Neutrophil (primary cell): ENCODE measurements at regions not wholly inside any gene's neighbourhood (a gene's known extent, or its start where the extent isn't known, plus 50 kb on each side); places are given as distances from the start of the nearest gene placed in this dataset.
"Not testable (repeated sequence)": the region's sequence is repeated elsewhere in the genome, so short reads cannot be mapped to it uniquely, and the experiment has no call there.

Experiments used
- H3K27ac ChIP-seq: fragments of 200-600 bp; sonication (generic); 2 replicates; pipeline ENCODE4 v1.5.1; 2016; ENCODE audit warnings: mild to moderate bottlenecking, moderate library complexity
- H3K27me3 ChIP-seq: fragments of 200-600 bp; sonication (generic); 2 replicates; pipeline ENCODE4 v1.6.0; 2016; ENCODE audit warnings: mild to moderate bottlenecking
- H3K36me3 ChIP-seq: fragments of 200-600 bp; sonication (generic); 2 replicates; pipeline ENCODE4 v1.5.1; 2017
- H3K4me1 ChIP-seq, 2 experiments: fragments of 200-600 bp in 1 of 2; sonication (generic) in 1 of 2; 1 replicate in 1 of 2; 2 replicates in 1 of 2; pipeline versions ENCODE4 v1.5.1 to v1.6.1; 2013 to 2016; ENCODE audit warnings: low read depth in 1 of 2, low read length in 1 of 2, mild to moderate bottlenecking in 1 of 2, moderate library complexity in 1 of 2; ENCODE audit not compliant: control insufficient read depth in 1 of 2, insufficient read depth in 1 of 2
- H3K4me3 ChIP-seq, 2 experiments: fragments of 200-600 bp in 1 of 2; sonication (generic) in 1 of 2; 1 replicate in 1 of 2; 2 replicates in 1 of 2; pipeline ENCODE4 v1.5.1; 2013 to 2016; ENCODE audit warnings: low read depth in 1 of 2, low read length in 1 of 2, mild to moderate bottlenecking in 1 of 2, moderate library complexity in 1 of 2
- H3K9me3 ChIP-seq: fragments of 200-600 bp; sonication (generic); 2 replicates; pipeline ENCODE4 v1.5.1; 2016
- CTCF ChIP-seq: fragments of 200-600 bp; sonication (generic); IDR thresholded peaks from 2 replicates; pipeline ENCODE4 v1.5.1; 2016; ENCODE audit warnings: antibody characterized with exemption

GRCh38 chr5:82640916-82641315 is 362.8 kb upstream of the RPS23 start:
- H3K4me1 ChIP-seq = no peaks in the 10 kb centered on the region
- no peak overlapping the region for H3K27ac ChIP-seq
- H3K27me3 ChIP-seq = no peaks in the 10 kb centered on the region
- H3K4me3 ChIP-seq = no peak overlapping the region
- TF ChIP-seq CTCF = no peak
- H3K36me3 ChIP-seq = no peaks in the 10 kb centered on the region
- no peaks in the 10 kb centered on the region for H3K9me3 ChIP-seq

DNA sequence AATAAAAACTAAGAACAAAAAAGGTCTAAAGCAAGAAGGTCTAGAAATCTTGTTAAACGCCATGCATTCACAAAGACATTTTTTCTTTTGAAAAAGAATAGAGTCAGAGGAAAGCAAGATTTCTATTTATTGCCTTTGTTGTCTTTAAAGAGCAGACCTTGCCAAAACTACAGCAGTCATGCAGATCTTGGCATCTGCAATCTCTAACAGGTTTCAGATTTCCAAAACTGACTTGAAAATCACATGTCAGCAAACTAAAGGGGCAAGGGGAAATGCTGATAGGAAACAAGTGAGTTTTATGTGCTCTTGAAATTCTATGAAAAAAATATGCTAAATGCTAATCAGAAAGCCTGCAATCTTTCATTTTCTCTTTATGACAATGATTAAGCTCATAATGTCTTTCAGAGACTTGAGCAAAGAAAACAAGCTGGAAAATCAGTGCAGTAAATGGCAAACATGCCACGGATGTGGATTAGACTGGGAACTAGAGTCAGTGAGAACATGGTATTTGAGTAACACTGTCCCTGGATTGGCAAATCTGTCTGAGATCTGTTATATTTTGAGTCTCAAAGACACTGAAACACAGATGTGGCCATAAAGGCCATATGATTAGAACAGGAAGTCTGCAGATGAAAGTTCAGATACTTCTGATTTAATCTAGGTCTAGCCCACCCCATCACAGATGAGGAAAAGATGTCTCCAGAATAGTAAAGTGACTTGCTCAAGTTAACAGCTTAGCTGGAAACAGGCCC is 361.4 kb upstream of the RPS23 start:
- Histone ChIP-seq H3K4me1 (no peaks in the 10 kb centered on the region), H3K27me3 (no peaks in the 10 kb centered on the region), H3K9me3 (no peaks in the 10 kb centered on the region), H3K4me3 (no peak overlapping the region), H3K36me3 (no peaks in the 10 kb centered on the region), H3K27ac (no peak overlapping the region)
- TF ChIP-seq CTCF = no peak

GRCh38 chr5:82636591-82636990 is 358.4 kb upstream of the RPS23 start:
- no peaks in the 10 kb centered on the region for H3K27me3 ChIP-seq
- no peaks in the 10 kb centered on the region for H3K4me1 ChIP-seq
- no peak overlapping the region for H3K4me3 ChIP-seq
- no peaks in the 10 kb centered on the region for H3K9me3 ChIP-seq
- H3K36me3 ChIP-seq = no peaks in the 10 kb centered on the region
- no peak overlapping the region for H3K27ac ChIP-seq
- TF ChIP-seq CTCF = no peak

- Histone ChIP-seq H3K27ac (no peak overlapping the region), H3K4me3 (no peak overlapping the region), H3K4me1 (no peaks in the 10 kb centered on the region), H3K36me3 (no peaks in the 10 kb centered on the region), H3K9me3 (no peaks in the 10 kb centered on the region), H3K27me3 (no peaks in the 10 kb centered on the region)
- TF ChIP-seq CTCF = no peak
Measured at GRCh38 chr5:82635561-82636288, 357.6 kb upstream of the RPS23 start.

DNA sequence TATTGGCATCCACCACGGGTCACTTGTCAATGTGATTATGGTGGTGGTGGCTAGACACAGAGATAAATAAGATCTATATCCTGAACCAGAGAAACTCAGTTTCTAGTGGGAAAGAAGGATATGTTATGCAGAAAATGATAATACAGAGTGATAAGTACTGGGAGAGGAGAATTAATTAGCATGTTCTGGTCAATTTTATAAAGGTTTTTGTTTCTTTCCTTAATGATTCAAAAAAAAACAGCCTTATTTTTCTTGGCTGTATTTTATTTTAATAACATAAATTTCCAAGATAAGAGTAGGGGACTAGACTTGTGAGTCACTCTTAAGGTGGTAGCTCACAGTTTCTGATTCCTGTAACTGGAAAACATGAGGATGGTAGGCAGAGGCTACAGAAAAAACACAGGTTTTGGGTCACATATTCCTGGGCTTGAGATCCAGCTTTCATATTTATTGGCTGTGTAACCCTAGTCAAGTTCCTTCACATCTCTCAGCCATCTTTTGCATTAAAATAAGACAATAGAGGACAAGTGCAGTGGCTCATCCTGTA is 350.3 kb upstream of the RPS23 start:
- no peak overlapping the region for H3K27ac ChIP-seq
- TF ChIP-seq CTCF = no peak
- no peak overlapping the region for H3K4me3 ChIP-seq
- no peaks in the 10 kb centered on the region for H3K36me3 ChIP-seq
- no peaks in the 10 kb centered on the region for H3K9me3 ChIP-seq
- H3K27me3 ChIP-seq = no peaks in the 10 kb centered on the region
- H3K4me1 ChIP-seq = no peaks in the 10 kb centered on the region

DNA sequence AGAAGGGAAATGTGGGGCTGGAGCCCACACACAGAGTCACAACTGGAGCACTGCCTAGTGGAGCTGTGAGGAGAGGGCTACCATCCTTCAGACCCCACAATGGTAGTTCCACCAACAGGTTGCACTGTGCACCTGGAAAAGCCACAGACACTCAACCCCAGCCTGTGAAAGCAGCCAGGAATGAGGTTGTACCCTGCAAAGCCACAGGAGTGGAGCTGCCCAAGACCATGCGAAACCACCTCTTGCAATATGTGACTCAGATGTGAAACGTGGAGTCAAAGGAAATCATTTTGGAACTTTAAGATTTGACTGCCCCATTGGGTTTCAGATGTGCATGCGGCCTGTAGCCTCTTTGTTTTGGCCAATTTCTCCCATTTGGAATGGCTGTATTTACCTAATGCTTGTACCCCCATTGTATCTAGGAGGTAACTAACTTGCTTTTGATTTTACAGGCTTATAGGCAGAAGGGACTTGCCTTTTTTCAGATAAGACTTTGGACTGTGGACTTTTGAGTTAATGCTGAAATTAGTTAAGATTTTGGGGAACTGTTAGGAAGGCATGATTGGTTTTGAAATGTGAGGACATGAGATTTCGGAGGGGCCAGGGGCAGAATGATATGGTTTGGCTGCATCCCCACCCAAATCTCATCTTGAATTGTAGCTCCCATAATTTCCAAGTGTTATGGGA is 348.9 kb upstream of the RPS23 start:
- H3K4me1 ChIP-seq, H3K9me3 ChIP-seq, H3K4me3 ChIP-seq, H3K27me3 ChIP-seq, H3K27ac ChIP-seq, H3K36me3 ChIP-seq: not testable (repeated sequence)

DNA sequence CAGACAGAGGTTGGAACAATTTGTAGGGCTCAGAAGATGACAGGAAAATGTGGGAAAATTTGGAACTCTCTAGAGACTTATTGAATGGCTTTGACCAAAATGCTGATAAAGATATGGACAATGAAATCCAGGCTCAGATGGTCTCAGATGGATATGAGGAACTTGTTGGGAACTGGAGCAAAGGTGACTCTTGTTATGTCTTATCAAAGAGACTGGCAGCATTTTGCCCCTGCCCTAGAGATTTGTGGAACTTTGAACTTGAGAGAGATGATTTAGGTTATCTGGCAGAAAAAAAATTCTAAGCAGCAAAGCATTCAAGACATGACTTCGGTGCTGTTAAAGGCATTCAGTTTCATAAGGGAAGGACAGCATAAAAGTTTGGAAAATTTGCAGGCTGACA is 347.9 kb upstream of the RPS23 start:
- H3K4me3 ChIP-seq, H3K36me3 ChIP-seq, H3K4me1 ChIP-seq, H3K9me3 ChIP-seq, H3K27ac ChIP-seq, H3K27me3 ChIP-seq: not testable (repeated sequence)
